ENCODE measurements at regions not wholly inside any gene's neighbourhood (a gene's known extent, or its start where the extent isn't known, plus 50 kb on each side); places are given as distances from the start of the nearest gene placed in this dataset.

GRCh38 chr2:166550923-166551322, 56.9 kb upstream of the SCN7A start:
- TF ChIP-seq POLR2A (IDR thresholded peaks at IDR 0.05; ENCODE audit: borderline replicate concordance, extremely low read depth, insufficient read depth, insufficient read length): no peak
- TF ChIP-seq, protein P1, sequence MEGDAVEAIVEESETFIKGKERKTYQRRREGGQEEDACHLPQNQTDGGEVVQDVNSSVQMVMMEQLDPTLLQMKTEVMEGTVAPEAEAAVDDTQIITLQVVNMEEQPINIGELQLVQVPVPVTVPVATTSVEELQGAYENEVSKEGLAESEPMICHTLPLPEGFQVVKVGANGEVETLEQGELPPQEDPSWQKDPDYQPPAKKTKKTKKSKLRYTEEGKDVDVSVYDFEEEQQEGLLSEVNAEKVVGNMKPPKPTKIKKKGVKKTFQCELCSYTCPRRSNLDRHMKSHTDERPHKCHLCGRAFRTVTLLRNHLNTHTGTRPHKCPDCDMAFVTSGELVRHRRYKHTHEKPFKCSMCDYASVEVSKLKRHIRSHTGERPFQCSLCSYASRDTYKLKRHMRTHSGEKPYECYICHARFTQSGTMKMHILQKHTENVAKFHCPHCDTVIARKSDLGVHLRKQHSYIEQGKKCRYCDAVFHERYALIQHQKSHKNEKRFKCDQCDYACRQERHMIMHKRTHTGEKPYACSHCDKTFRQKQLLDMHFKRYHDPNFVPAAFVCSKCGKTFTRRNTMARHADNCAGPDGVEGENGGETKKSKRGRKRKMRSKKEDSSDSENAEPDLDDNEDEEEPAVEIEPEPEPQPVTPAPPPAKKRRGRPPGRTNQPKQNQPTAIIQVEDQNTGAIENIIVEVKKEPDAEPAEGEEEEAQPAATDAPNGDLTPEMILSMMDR (IDR thresholded peaks at IDR 0.05 in 2 of 3, conservative IDR thresholded peaks at IDR 0.05 in 1 of 3; ENCODE audit: borderline replicate concordance in 1 of 3, insufficient read depth in 1 of 3, low read depth in 2 of 3, low read length in 2 of 3): no peak
